ENCODE measurements at regions not wholly inside any gene's neighbourhood (a gene's known extent, or its start where the extent isn't known, plus 50 kb on each side); places are given as distances from the start of the nearest gene placed in this dataset.

GRCh38 chr3:154900816-154901215, 179.3 kb upstream of the MME start:
- TF ChIP-seq RAD21 (IDR thresholded peaks at IDR 0.05; ENCODE audit: low read depth) (no peak), CEBPB (IDR thresholded peaks at IDR 0.05) (no peak), TAF1 (IDR thresholded peaks at IDR 0.05; ENCODE audit: low read depth) (no peak), YY1 (IDR thresholded peaks at IDR 0.05; ENCODE audit: low read depth) (no peak), EP300 (IDR thresholded peaks at IDR 0.05; ENCODE audit: borderline replicate concordance) (no peak), USF1 (IDR thresholded peaks at IDR 0.05) (no peak), TCF12 (IDR thresholded peaks at IDR 0.05; ENCODE audit: low read depth) (no peak), ZBTB7A (IDR thresholded peaks at IDR 0.05; ENCODE audit: low read depth) (no peak), TEAD4 (IDR thresholded peaks at IDR 0.05) (no peak), CREB1 (IDR thresholded peaks at IDR 0.05; ENCODE audit: low read depth) (no peak), FOXM1 (IDR thresholded peaks at IDR 0.05; ENCODE audit: borderline replicate concordance, low read depth) (no peak)
- TF ChIP-seq, protein P1, sequence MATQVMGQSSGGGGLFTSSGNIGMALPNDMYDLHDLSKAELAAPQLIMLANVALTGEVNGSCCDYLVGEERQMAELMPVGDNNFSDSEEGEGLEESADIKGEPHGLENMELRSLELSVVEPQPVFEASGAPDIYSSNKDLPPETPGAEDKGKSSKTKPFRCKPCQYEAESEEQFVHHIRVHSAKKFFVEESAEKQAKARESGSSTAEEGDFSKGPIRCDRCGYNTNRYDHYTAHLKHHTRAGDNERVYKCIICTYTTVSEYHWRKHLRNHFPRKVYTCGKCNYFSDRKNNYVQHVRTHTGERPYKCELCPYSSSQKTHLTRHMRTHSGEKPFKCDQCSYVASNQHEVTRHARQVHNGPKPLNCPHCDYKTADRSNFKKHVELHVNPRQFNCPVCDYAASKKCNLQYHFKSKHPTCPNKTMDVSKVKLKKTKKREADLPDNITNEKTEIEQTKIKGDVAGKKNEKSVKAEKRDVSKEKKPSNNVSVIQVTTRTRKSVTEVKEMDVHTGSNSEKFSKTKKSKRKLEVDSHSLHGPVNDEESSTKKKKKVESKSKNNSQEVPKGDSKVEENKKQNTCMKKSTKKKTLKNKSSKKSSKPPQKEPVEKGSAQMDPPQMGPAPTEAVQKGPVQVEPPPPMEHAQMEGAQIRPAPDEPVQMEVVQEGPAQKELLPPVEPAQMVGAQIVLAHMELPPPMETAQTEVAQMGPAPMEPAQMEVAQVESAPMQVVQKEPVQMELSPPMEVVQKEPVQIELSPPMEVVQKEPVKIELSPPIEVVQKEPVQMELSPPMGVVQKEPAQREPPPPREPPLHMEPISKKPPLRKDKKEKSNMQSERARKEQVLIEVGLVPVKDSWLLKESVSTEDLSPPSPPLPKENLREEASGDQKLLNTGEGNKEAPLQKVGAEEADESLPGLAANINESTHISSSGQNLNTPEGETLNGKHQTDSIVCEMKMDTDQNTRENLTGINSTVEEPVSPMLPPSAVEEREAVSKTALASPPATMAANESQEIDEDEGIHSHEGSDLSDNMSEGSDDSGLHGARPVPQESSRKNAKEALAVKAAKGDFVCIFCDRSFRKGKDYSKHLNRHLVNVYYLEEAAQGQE (IDR thresholded peaks at IDR 0.05; ENCODE audit: low read depth), result no peak
- TF ChIP-seq, protein P2, sequence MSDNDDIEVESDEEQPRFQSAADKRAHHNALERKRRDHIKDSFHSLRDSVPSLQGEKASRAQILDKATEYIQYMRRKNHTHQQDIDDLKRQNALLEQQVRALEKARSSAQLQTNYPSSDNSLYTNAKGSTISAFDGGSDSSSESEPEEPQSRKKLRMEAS (IDR thresholded peaks at IDR 0.05), result no peak

DNA sequence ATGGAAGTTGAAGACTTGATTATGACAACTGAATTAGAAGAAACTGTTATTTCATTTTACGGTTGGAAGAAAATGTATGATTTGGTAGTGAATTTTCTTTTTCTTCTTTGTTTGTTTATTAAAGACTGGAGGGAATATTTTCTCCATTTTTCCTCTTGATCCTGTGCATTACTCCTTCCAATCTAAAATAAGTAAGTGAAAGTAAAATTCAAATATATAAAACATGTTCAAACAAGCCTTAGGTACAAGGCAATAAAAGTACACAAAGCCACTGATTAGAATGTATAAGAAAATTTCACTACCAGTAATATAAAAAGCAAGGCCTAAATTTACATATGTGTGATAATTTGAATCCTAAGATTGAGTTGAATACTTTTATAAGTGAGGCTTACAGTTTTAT, 181.2 kb upstream of the MME start:
- no peak for TF ChIP-seq TEAD4 (IDR thresholded peaks at IDR 0.05)
- TF ChIP-seq, protein P1 (IDR thresholded peaks at IDR 0.05; ENCODE audit: low read depth), result no peak
- no peak for TF ChIP-seq USF1 (IDR thresholded peaks at IDR 0.05)
- no peak for TF ChIP-seq NFIC (IDR thresholded peaks at IDR 0.05)
- no peak for TF ChIP-seq CEBPB (IDR thresholded peaks at IDR 0.05)
- no peak for TF ChIP-seq ZBTB7A (IDR thresholded peaks at IDR 0.05; ENCODE audit: low read depth)
- TF ChIP-seq TCF12 (IDR thresholded peaks at IDR 0.05; ENCODE audit: low read depth), result no peak
- no peak for TF ChIP-seq EGR1 (IDR thresholded peaks at IDR 0.05)
- TF ChIP-seq, protein P2 (IDR thresholded peaks at IDR 0.05), result no peak
- no peak for TF ChIP-seq FOXM1 (IDR thresholded peaks at IDR 0.05; ENCODE audit: borderline replicate concordance, low read depth)
- TF ChIP-seq YY1 (IDR thresholded peaks at IDR 0.05; ENCODE audit: low read depth), result no peak
- no peak for TF ChIP-seq CREB1 (IDR thresholded peaks at IDR 0.05; ENCODE audit: low read depth)
- TF ChIP-seq RAD21 (IDR thresholded peaks at IDR 0.05; ENCODE audit: low read depth), result no peak
- no peak for TF ChIP-seq EP300 (IDR thresholded peaks at IDR 0.05; ENCODE audit: borderline replicate concordance)
- no peak for TF ChIP-seq TAF1 (IDR thresholded peaks at IDR 0.05; ENCODE audit: low read depth)

DNA sequence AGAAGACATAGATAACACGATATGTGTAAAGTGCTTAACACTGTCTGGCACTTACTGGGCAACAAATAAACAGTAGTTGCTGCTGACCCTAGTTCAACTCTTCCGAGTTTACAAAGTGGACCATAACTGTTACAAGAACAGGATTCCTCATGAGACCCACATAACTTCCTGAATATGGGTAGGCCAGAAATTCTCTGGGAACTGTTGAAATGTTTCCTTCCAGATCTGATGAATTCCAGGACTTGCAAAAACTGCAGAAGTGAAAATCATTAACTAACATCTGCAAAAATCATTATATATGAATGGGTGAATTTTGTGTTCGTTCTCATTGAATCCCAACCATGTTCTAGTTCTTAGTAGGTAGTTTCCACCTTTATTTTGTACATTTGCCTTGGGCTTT, 181.7 kb upstream of the MME start:
- TF ChIP-seq TCF12 (IDR thresholded peaks at IDR 0.05; ENCODE audit: low read depth), result no peak
- no peak for TF ChIP-seq CREB1 (IDR thresholded peaks at IDR 0.05; ENCODE audit: low read depth)
- TF ChIP-seq EP300 (IDR thresholded peaks at IDR 0.05; ENCODE audit: borderline replicate concordance), result no peak
- TF ChIP-seq TAF1 (IDR thresholded peaks at IDR 0.05; ENCODE audit: low read depth), result no peak
- no peak for TF ChIP-seq RAD21 (IDR thresholded peaks at IDR 0.05; ENCODE audit: low read depth)
- no peak for TF ChIP-seq ZBTB7A (IDR thresholded peaks at IDR 0.05; ENCODE audit: low read depth)
- TF ChIP-seq CEBPB (IDR thresholded peaks at IDR 0.05), result no peak
- no peak for TF ChIP-seq TEAD4 (IDR thresholded peaks at IDR 0.05)
- TF ChIP-seq USF1 (IDR thresholded peaks at IDR 0.05), result no peak
- no peak for TF ChIP-seq EGR1 (IDR thresholded peaks at IDR 0.05)
- TF ChIP-seq, protein P1 (IDR thresholded peaks at IDR 0.05; ENCODE audit: low read depth), result no peak
- TF ChIP-seq, protein P2 (IDR thresholded peaks at IDR 0.05), result no peak

DNA sequence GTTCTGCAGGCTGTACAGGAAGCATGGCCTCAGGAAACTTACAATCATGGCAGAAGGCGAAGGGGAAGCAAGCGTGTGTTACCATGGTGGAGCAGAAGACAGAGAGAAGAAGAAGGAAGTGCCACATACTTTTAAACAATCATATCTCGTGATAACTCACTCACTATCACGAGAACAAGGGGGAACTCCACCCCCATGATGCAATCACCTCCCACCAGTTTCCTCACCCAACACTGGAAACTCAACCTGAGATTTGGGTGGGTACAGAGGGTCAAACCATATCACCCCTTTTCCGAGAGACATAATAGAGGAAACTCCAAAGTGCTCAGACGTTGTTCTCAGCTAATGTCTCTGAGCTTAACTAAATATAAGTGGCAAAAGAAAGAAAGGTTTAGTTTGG, 186.3 kb upstream of the MME start:
- TF ChIP-seq CREB1 (IDR thresholded peaks at IDR 0.05; ENCODE audit: low read depth), result no peak
- TF ChIP-seq EP300 (IDR thresholded peaks at IDR 0.05; ENCODE audit: borderline replicate concordance), result no peak
- TF ChIP-seq YY1 (IDR thresholded peaks at IDR 0.05; ENCODE audit: low read depth), result no peak
- TF ChIP-seq RAD21 (IDR thresholded peaks at IDR 0.05; ENCODE audit: low read depth), result no peak
- no peak for TF ChIP-seq CEBPB (IDR thresholded peaks at IDR 0.05)
- TF ChIP-seq NFIC (IDR thresholded peaks at IDR 0.05), result no peak
- no peak for TF ChIP-seq EGR1 (IDR thresholded peaks at IDR 0.05)
- no peak for TF ChIP-seq FOXM1 (IDR thresholded peaks at IDR 0.05; ENCODE audit: borderline replicate concordance, low read depth)
